Endothelial cell (in vitro differentiated cells): ENCODE measurements at regions not wholly inside any gene's neighbourhood (a gene's known extent, or its start where the extent isn't known, plus 50 kb on each side); places are given as distances from the start of the nearest gene placed in this dataset.

Experiments used
- DNase-seq: peaks from one replicate; pipeline ENCODE4 v3.0.0; 2021; ENCODE audit warnings: low spot score
- H3K27ac Mint-ChIP-seq: one replicate; pipeline ENCODE4 v1.8.0; 2021; ENCODE audit warnings: mixed read lengths, inconsistent platforms; ENCODE audit not compliant: unreplicated experiment
- H3K27me3 Mint-ChIP-seq: one replicate; pipeline ENCODE4 v1.8.0; 2021; ENCODE audit warnings: mild to moderate bottlenecking, moderate library complexity, mixed read lengths, inconsistent platforms; ENCODE audit not compliant: unreplicated experiment
- H3K36me3 Mint-ChIP-seq: one replicate; pipeline ENCODE4 v1.8.0; 2021; ENCODE audit warnings: mild to moderate bottlenecking, low read depth, mixed read lengths, inconsistent platforms; ENCODE audit not compliant: unreplicated experiment
- H3K4me1 Mint-ChIP-seq: one replicate; pipeline ENCODE4 v1.8.0; 2021; ENCODE audit warnings: mild to moderate bottlenecking, mixed read lengths, inconsistent platforms; ENCODE audit not compliant: unreplicated experiment
- H3K4me3 Mint-ChIP-seq: one replicate; pipeline ENCODE4 v1.8.0; 2021; ENCODE audit warnings: mild to moderate bottlenecking, mixed read lengths, inconsistent platforms; ENCODE audit not compliant: unreplicated experiment
- H3K9me3 Mint-ChIP-seq: one replicate; pipeline ENCODE4 v1.8.0; 2021; ENCODE audit warnings: mixed read lengths, inconsistent platforms; ENCODE audit not compliant: unreplicated experiment
- TF ChIP-seq, protein P1 (sequence below): fragments of 200-600 bp; sonication (generic); IDR thresholded peaks from one replicate; pipeline ENCODE4 v1.5.0; 2021; ENCODE audit warnings: antibody characterized with exemption; ENCODE audit not compliant: unreplicated experiment

- Mint-ChIP-seq H3K9me3 (no peaks in the 10 kb centered on the region), H3K27me3 (no peaks in the 10 kb centered on the region), H3K36me3 (peaks cover 3% of the 10 kb centered on the region), H3K27ac (no peak overlapping the region), H3K4me3 (no peak overlapping the region), H3K4me1 (no peaks in the 10 kb centered on the region)
- TF ChIP-seq, protein P1, sequence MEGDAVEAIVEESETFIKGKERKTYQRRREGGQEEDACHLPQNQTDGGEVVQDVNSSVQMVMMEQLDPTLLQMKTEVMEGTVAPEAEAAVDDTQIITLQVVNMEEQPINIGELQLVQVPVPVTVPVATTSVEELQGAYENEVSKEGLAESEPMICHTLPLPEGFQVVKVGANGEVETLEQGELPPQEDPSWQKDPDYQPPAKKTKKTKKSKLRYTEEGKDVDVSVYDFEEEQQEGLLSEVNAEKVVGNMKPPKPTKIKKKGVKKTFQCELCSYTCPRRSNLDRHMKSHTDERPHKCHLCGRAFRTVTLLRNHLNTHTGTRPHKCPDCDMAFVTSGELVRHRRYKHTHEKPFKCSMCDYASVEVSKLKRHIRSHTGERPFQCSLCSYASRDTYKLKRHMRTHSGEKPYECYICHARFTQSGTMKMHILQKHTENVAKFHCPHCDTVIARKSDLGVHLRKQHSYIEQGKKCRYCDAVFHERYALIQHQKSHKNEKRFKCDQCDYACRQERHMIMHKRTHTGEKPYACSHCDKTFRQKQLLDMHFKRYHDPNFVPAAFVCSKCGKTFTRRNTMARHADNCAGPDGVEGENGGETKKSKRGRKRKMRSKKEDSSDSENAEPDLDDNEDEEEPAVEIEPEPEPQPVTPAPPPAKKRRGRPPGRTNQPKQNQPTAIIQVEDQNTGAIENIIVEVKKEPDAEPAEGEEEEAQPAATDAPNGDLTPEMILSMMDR = no peak
- DNase-seq = no peak
Measured at GRCh38 chr1:83015163-83015562, 983.8 kb downstream of the TTLL7 start.

GRCh38 chr1:83012950-83013349, 986.0 kb downstream of the TTLL7 start:
- Mint-ChIP-seq H3K27me3 (no peaks in the 10 kb centered on the region), H3K27ac (no peak overlapping the region), H3K4me3 (no peak overlapping the region), H3K9me3 (no peaks in the 10 kb centered on the region), H3K4me1 (no peaks in the 10 kb centered on the region), H3K36me3 (no peaks in the 10 kb centered on the region)
- TF ChIP-seq, protein P1 = no peak
- no peak for DNase-seq

- H3K27ac Mint-ChIP-seq = no peak overlapping the region
- no peak for DNase-seq
- no peaks in the 10 kb centered on the region for H3K9me3 Mint-ChIP-seq
- H3K27me3 Mint-ChIP-seq = no peaks in the 10 kb centered on the region
- H3K36me3 Mint-ChIP-seq = no peaks in the 10 kb centered on the region
- TF ChIP-seq, protein P1 = no peak
- H3K4me1 Mint-ChIP-seq = no peaks in the 10 kb centered on the region
- H3K4me3 Mint-ChIP-seq = no peak overlapping the region
Measured at GRCh38 chr1:83011265-83011664, 987.7 kb downstream of the TTLL7 start.

DNA sequence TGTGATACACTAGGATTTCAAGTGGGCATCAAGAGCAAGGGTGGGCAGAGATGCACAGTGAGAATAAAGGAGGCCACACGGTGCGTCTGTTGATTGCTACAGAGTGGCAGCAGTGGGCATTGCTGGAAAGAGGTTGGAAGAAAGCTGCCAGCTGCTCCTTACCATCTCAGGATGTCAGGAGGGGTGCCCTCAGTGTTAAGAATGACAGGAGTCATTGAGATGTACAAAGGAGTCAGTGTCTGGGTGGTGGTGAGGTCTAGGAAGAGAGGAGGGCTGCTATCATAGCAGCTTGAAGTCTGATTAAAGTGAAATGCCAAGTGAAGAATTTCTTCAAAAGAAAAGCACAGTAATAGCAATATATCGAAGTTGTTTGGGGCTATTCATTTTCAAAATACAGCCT, 992.7 kb downstream of the TTLL7 start:
- Mint-ChIP-seq H3K27me3 (no peaks in the 10 kb centered on the region), H3K9me3 (no peaks in the 10 kb centered on the region), H3K4me1 (no peaks in the 10 kb centered on the region), H3K4me3 (no peak overlapping the region), H3K27ac (no peak overlapping the region), H3K36me3 (no peaks in the 10 kb centered on the region)
- no peak for DNase-seq
- TF ChIP-seq, protein P1 = no peak

DNA sequence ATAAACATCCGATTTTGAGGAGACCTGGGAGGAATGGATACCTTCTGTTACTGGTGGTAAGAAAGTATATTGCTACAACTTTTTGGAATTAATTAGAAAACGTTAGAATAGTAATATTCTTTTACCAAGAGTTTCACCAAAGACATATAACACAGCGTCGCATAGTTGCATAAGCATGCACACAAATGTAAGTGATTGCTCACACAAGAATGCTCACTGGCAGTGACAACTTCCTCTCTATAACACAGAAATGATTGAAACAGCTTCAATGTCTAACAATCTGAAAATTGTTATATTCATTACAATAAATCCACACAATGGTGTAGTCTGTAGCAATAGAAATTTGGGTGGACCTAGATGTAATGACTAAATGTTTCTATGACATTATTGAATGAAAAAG, 998.6 kb downstream of the TTLL7 start:
- H3K27ac Mint-ChIP-seq = no peak overlapping the region
- no peak for DNase-seq
- H3K36me3 Mint-ChIP-seq = no peaks in the 10 kb centered on the region
- no peaks in the 10 kb centered on the region for H3K4me1 Mint-ChIP-seq
- no peaks in the 10 kb centered on the region for H3K27me3 Mint-ChIP-seq
- no peaks in the 10 kb centered on the region for H3K9me3 Mint-ChIP-seq
- TF ChIP-seq, protein P1 = no peak
- no peak overlapping the region for H3K4me3 Mint-ChIP-seq
